HEK293 (cell line): ENCODE measurements at regions not wholly inside any gene's neighbourhood (a gene's known extent, or its start where the extent isn't known, plus 50 kb on each side); places are given as distances from the start of the nearest gene placed in this dataset.

Experiments used
- CTCF ChIA-PET: fragments of 350-600 bp; formaldehyde crosslinking; extraction: SDS; loops from one replicate; lab custom pipeline; 2021; ENCODE audit warnings: antibody characterized with exemption; lab: Yijun Ruan, JAX
- POLR2A ChIA-PET: fragments of 300-600 bp; formaldehyde crosslinking; extraction: SDS; loops from one replicate; lab custom pipeline; 2020; ENCODE audit warnings: antibody characterized with exemption, inconsistent platforms; lab: Yijun Ruan, JAX
- H3K27ac ChIP-seq: fragments of 200-500 bp; sonication (Bioruptor generic); 2 replicates; pipeline ENCODE4 v1.5.1; 2014; ENCODE audit warnings: low read depth, low read length, control low read depth, inconsistent platforms; ENCODE audit errors: extremely low read depth
- H3K36me3 ChIP-seq, 2 experiments: fragments of 200-500 bp in 1 of 2; sonication (Bioruptor generic) in 1 of 2; 1 replicate in 1 of 2; 2 replicates in 1 of 2; pipeline ENCODE4 v1.5.1; 2014 to 2017; ENCODE audit warnings: inconsistent platforms in 2 of 2, low read length in 2 of 2; ENCODE audit not compliant: control insufficient read depth in 2 of 2, insufficient read depth in 1 of 2
- H3K4me1 ChIP-seq: fragments of 200-500 bp; sonication (Bioruptor generic); 2 replicates; pipeline ENCODE4 v1.5.1; 2014; ENCODE audit warnings: mild to moderate bottlenecking, low read length, inconsistent platforms; ENCODE audit not compliant: control insufficient read depth, insufficient read depth
- H3K4me3 ChIP-seq: 2 replicates; pipeline ENCODE4 v1.5.1; 2011; ENCODE audit warnings: low read depth, mild to moderate bottlenecking, control low read depth, low read length, moderate library complexity
- H3K9me3 ChIP-seq: fragments of 200-500 bp; sonication (Bioruptor generic); 2 replicates; pipeline ENCODE4 v1.5.1; 2014; ENCODE audit warnings: low read depth, low read length, inconsistent platforms; ENCODE audit not compliant: control insufficient read depth, insufficient read depth
- KLF9 ChIP-seq: fragments of 450-650 bp; formaldehyde crosslinking; IDR thresholded peaks from 2 replicates; pipeline ENCODE4 v1.5.1; 2016; ENCODE audit warnings: missing biosample characterization, missing genetic modification characterization, low read depth
- MZF1 ChIP-seq: fragments of 450-650 bp; formaldehyde crosslinking; IDR thresholded peaks from 2 replicates; pipeline ENCODE4 v1.5.1; 2017; ENCODE audit warnings: missing biosample characterization, missing genetic modification characterization, borderline replicate concordance
- PRDM1 ChIP-seq: fragments of 450-650 bp; formaldehyde crosslinking; IDR thresholded peaks from 2 replicates; pipeline ENCODE4; 2016; ENCODE audit warnings: missing biosample characterization, missing genetic modification characterization
- SCRT2 ChIP-seq: fragments of 450-650 bp; formaldehyde crosslinking; IDR thresholded peaks from 2 replicates; pipeline ENCODE4 v1.5.1; 2016; ENCODE audit warnings: missing biosample characterization, missing genetic modification characterization
- SETDB1 ChIP-seq: IDR thresholded peaks from one replicate; pipeline ENCODE4 v1.6.1; 2017; ENCODE audit warnings: mild to moderate bottlenecking, low read length, moderate library complexity, mixed read lengths; ENCODE audit not compliant: insufficient read length
- ZBTB21 ChIP-seq: fragments of 450-650 bp; formaldehyde crosslinking; IDR thresholded peaks from 2 replicates; pipeline ENCODE4 v1.5.1; 2017; ENCODE audit warnings: missing biosample characterization, missing genetic modification characterization
- ZBTB49 ChIP-seq: fragments of 450-650 bp; formaldehyde crosslinking; IDR thresholded peaks from 2 replicates; pipeline ENCODE4 v1.5.1; 2016; ENCODE audit warnings: missing biosample characterization, missing genetic modification characterization, low read depth
- ZIC2 ChIP-seq: fragments of 450-650 bp; formaldehyde crosslinking; IDR thresholded peaks from 2 replicates; pipeline ENCODE4 v1.5.1; 2016; ENCODE audit warnings: missing biosample characterization, missing genetic modification characterization
- ZNF10 ChIP-seq: fragments of 450-650 bp; formaldehyde crosslinking; IDR thresholded peaks from 2 replicates; pipeline ENCODE4 v1.5.1; 2017; ENCODE audit warnings: missing biosample characterization, missing genetic modification characterization
- ZNF140 ChIP-seq: fragments of 450-650 bp; formaldehyde crosslinking; IDR thresholded peaks from 2 replicates; pipeline ENCODE4 v1.5.1; 2016; ENCODE audit warnings: missing biosample characterization, missing genetic modification characterization
- ZNF155 ChIP-seq: fragments of 450-650 bp; formaldehyde crosslinking; IDR thresholded peaks from 2 replicates; pipeline ENCODE4 v1.5.1; 2016; ENCODE audit warnings: missing biosample characterization, missing genetic modification characterization
- ZNF184 ChIP-seq: fragments of 450-650 bp; IDR thresholded peaks from 2 replicates; pipeline ENCODE4 v1.5.1; 2018; ENCODE audit warnings: missing biosample characterization, mild to moderate bottlenecking, missing genetic modification characterization
- ZNF211 ChIP-seq: fragments of 450-650 bp; formaldehyde crosslinking; IDR thresholded peaks from 2 replicates; pipeline ENCODE4 v1.5.1; 2016; ENCODE audit warnings: low read depth, missing biosample characterization, missing genetic modification characterization
- ZNF311 ChIP-seq: fragments of 450-650 bp; formaldehyde crosslinking; IDR thresholded peaks from 2 replicates; pipeline ENCODE4 v1.5.1; 2017; ENCODE audit warnings: missing biosample characterization, missing genetic modification characterization, borderline replicate concordance
- ZNF394 ChIP-seq: fragments of 450-650 bp; formaldehyde crosslinking; IDR thresholded peaks from 2 replicates; pipeline ENCODE4 v1.5.1; 2016; ENCODE audit warnings: missing biosample characterization, missing genetic modification characterization, mild to moderate bottlenecking, moderate library complexity, borderline replicate concordance
- ZNF501 ChIP-seq: fragments of 450-650 bp; formaldehyde crosslinking; IDR thresholded peaks from 2 replicates; pipeline ENCODE4 v1.5.1; 2016; ENCODE audit warnings: missing biosample characterization, missing genetic modification characterization
- ZNF521 ChIP-seq: fragments of 450-650 bp; formaldehyde crosslinking; IDR thresholded peaks from 2 replicates; pipeline ENCODE4 v1.5.1; 2017; ENCODE audit warnings: missing biosample characterization, mild to moderate bottlenecking, missing genetic modification characterization
- ZNF660 ChIP-seq: fragments of 450-650 bp; IDR thresholded peaks from 2 replicates; pipeline ENCODE4 v1.5.1; 2018; ENCODE audit warnings: missing biosample characterization, mild to moderate bottlenecking, missing genetic modification characterization
- ZSCAN16 ChIP-seq: fragments of 450-650 bp; formaldehyde crosslinking; IDR thresholded peaks from 2 replicates; pipeline ENCODE4 v1.5.1; 2016; ENCODE audit warnings: missing biosample characterization, missing genetic modification characterization
- TF ChIP-seq, protein P1 (sequence below): fragments of 450-650 bp; formaldehyde crosslinking; IDR thresholded peaks from 2 replicates; pipeline ENCODE4 v1.5.1; 2016; ENCODE audit warnings: missing biosample characterization, missing genetic modification characterization
- TF ChIP-seq, protein P2 (sequence below): fragments of 450-650 bp; formaldehyde crosslinking; IDR thresholded peaks from 2 replicates; pipeline ENCODE4 v1.5.1; 2016; ENCODE audit warnings: missing biosample characterization, missing genetic modification characterization, borderline replicate concordance
- TF ChIP-seq, protein P3 (sequence below): fragments of 450-650 bp; formaldehyde crosslinking; IDR thresholded peaks from 2 replicates; pipeline ENCODE4 v1.5.1; 2016; ENCODE audit warnings: missing biosample characterization, missing genetic modification characterization
- TF ChIP-seq, protein P4 (sequence below): fragments of 450-650 bp; formaldehyde crosslinking; IDR thresholded peaks from 2 replicates; pipeline ENCODE4 v1.5.1; 2017; ENCODE audit warnings: missing biosample characterization, mild to moderate bottlenecking, missing genetic modification characterization, moderate library complexity
- TF ChIP-seq, protein P5 (sequence below): fragments of 450-650 bp; formaldehyde crosslinking; IDR thresholded peaks from 2 replicates; pipeline ENCODE4 v1.5.1; 2016; ENCODE audit warnings: missing biosample characterization, missing genetic modification characterization

GRCh38 chr6:19137505-19137904 is 699.7 kb upstream of the ID4 start (continued):
- TF ChIP-seq, protein P1, sequence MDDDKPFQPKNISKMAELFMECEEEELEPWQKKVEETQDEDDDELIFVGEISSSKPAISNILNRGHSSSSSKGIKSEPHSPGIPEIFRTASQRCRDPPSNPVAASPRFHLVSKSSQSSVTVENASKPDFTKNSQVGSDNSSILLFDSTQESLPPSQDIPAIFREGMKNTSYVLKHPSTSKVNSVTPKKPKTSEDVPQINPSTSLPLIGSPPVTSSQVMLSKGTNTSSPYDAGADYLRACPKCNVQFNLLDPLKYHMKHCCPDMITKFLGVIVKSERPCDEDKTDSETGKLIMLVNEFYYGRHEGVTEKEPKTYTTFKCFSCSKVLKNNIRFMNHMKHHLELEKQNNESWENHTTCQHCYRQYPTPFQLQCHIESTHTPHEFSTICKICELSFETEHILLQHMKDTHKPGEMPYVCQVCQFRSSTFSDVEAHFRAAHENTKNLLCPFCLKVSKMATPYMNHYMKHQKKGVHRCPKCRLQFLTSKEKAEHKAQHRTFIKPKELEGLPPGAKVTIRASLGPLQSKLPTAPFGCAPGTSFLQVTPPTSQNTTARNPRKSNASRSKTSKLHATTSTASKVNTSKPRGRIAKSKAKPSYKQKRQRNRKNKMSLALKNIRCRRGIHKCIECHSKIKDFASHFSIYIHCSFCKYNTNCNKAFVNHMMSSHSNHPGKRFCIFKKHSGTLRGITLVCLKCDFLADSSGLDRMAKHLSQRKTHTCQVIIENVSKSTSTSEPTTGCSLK: no peak
- no peak for TF ChIP-seq ZNF211 (tag by site-specific recombination)

DNA sequence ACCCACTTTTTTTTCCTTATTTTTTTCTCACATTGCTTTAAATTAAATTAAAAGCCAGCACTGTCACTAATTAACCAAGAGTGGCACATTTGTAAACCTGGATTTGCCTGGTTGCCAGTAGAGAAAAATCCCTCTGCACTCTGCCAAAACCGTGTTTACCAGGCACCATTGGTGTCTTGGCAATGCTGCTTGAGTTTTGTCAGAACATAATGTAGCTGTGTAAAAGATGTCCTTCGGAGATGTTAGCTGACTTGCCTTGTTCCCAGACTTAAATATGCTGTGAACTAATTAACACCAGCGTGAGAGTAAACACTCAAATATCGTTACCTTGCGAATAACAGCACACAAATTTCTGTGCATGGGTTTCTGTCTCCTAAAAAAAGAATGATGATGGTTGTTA is 694.9 kb upstream of the ID4 start:
- TF ChIP-seq ZNF501 (no peak), ZSCAN16 (no peak), MZF1 (no peak), PRDM1 (tag by site-specific recombination) (no peak), ZIC2 (tag by site-specific recombination) (no peak), ZNF10 (tag by site-specific recombination) (no peak), ZNF140 (tag by site-specific recombination) (no peak), ZBTB21 (tag by site-specific recombination) (no peak), ZNF155 (tag by site-specific recombination) (no peak), SETDB1 (no peak), ZNF394 (tag by site-specific recombination) (no peak)
- TF ChIP-seq, protein P2, sequence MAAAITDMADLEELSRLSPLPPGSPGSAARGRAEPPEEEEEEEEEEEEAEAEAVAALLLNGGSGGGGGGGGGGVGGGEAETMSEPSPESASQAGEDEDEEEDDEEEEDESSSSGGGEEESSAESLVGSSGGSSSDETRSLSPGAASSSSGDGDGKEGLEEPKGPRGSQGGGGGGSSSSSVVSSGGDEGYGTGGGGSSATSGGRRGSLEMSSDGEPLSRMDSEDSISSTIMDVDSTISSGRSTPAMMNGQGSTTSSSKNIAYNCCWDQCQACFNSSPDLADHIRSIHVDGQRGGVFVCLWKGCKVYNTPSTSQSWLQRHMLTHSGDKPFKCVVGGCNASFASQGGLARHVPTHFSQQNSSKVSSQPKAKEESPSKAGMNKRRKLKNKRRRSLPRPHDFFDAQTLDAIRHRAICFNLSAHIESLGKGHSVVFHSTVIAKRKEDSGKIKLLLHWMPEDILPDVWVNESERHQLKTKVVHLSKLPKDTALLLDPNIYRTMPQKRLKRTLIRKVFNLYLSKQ (tag by site-specific recombination): no peak
- TF ChIP-seq, protein P3, sequence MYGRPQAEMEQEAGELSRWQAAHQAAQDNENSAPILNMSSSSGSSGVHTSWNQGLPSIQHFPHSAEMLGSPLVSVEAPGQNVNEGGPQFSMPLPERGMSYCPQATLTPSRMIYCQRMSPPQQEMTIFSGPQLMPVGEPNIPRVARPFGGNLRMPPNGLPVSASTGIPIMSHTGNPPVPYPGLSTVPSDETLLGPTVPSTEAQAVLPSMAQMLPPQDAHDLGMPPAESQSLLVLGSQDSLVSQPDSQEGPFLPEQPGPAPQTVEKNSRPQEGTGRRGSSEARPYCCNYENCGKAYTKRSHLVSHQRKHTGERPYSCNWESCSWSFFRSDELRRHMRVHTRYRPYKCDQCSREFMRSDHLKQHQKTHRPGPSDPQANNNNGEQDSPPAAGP: no peak
- TF ChIP-seq, all 188 proteins: peak for 0
- POLR2A ChIA-PET: no interaction called here
- no peak overlapping the region for H3K27ac ChIP-seq

GRCh38 chr6:19150307-19150706 is 686.9 kb upstream of the ID4 start:
- Histone ChIP-seq H3K27ac (no peak overlapping the region), H3K9me3 (no peaks in the 10 kb centered on the region), H3K36me3 (no peaks in the 10 kb centered on the region), H3K4me3 (no peak overlapping the region), H3K4me1 (no peaks in the 10 kb centered on the region)
- ChIA-PET POLR2A (no interaction called here), CTCF (no interaction called here)
- TF ChIP-seq ZNF311 (tag by site-specific recombination) (no peak), SCRT2 (tag by site-specific recombination) (no peak), ZNF521 (tag by site-specific recombination) (no peak), ZNF660 (no peak), ZBTB49 (no peak), KLF9 (tag by site-specific recombination) (no peak), ZNF184 (no peak)
- TF ChIP-seq, protein P4, sequence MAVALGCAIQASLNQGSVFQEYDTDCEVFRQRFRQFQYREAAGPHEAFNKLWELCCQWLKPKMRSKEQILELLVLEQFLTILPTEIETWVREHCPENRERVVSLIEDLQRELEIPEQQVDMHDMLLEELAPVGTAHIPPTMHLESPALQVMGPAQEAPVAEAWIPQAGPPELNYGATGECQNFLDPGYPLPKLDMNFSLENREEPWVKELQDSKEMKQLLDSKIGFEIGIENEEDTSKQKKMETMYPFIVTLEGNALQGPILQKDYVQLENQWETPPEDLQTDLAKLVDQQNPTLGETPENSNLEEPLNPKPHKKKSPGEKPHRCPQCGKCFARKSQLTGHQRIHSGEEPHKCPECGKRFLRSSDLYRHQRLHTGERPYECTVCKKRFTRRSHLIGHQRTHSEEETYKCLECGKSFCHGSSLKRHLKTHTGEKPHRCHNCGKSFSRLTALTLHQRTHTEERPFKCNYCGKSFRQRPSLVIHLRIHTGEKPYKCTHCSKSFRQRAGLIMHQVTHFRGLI (tag by site-specific recombination): no peak
- TF ChIP-seq, protein P5, sequence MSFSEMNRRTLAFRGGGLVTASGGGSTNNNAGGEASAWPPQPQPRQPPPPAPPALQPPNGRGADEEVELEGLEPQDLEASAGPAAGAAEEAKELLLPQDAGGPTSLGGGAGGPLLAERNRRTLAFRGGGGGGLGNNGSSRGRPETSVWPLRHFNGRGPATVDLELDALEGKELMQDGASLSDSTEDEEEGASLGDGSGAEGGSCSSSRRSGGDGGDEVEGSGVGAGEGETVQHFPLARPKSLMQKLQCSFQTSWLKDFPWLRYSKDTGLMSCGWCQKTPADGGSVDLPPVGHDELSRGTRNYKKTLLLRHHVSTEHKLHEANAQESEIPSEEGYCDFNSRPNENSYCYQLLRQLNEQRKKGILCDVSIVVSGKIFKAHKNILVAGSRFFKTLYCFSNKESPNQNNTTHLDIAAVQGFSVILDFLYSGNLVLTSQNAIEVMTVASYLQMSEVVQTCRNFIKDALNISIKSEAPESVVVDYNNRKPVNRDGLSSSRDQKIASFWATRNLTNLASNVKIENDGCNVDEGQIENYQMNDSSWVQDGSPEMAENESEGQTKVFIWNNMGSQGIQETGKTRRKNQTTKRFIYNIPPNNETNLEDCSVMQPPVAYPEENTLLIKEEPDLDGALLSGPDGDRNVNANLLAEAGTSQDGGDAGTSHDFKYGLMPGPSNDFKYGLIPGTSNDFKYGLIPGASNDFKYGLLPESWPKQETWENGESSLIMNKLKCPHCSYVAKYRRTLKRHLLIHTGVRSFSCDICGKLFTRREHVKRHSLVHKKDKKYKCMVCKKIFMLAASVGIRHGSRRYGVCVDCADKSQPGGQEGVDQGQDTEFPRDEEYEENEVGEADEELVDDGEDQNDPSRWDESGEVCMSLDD (tag by site-specific recombination): no peak

More for the DNA sequence above, 694.9 kb upstream of the ID4 start:
- Histone ChIP-seq H3K4me1 (no peaks in the 10 kb centered on the region), H3K9me3 (no peaks in the 10 kb centered on the region), H3K36me3 (no peaks in the 10 kb centered on the region), H3K4me3 (no peak overlapping the region)
- CTCF ChIA-PET: interaction anchor here (1.0 kb wide), 1 partner anchor 914 kb away, joined by 3 read pairs; no protein-coding TSS in a partner anchor
